Mesodermal cell (in vitro differentiated cells): ENCODE measurements at regions not wholly inside any gene's neighbourhood (a gene's known extent, or its start where the extent isn't known, plus 50 kb on each side); places are given as distances from the start of the nearest gene placed in this dataset.
"Not testable (repeated sequence)": the region's sequence is repeated elsewhere in the genome, so short reads cannot be mapped to it uniquely, and the experiment has no call there.

Source experiments
- H3K27ac ChIP-seq: 2 replicates; pipeline ENCODE4 v1.7.0; 2013; ENCODE audit warnings: mild to moderate bottlenecking, low read depth, low read length, moderate library complexity; ENCODE audit not compliant: severe bottlenecking
- H3K36me3 ChIP-seq: 2 replicates; pipeline ENCODE4 v1.7.1; 2013; ENCODE audit warnings: mild to moderate bottlenecking, low read length, moderate library complexity; ENCODE audit not compliant: control insufficient read depth, insufficient read depth
- H3K4me1 ChIP-seq: one replicate; pipeline ENCODE4 v1.7.1; 2013; ENCODE audit warnings: mild to moderate bottlenecking, low read length; ENCODE audit not compliant: insufficient read depth, control insufficient read depth, poor library complexity, severe bottlenecking
- H3K4me3 ChIP-seq: 2 replicates; pipeline ENCODE4 v1.7.0; 2013; ENCODE audit warnings: low read length, control low read depth, mild to moderate bottlenecking; ENCODE audit not compliant: insufficient read depth, poor library complexity, severe bottlenecking; ENCODE audit errors: extremely low read depth
- H3K9me3 ChIP-seq: 2 replicates; pipeline ENCODE4 v1.7.1; 2013; ENCODE audit warnings: mild to moderate bottlenecking, low read length, moderate library complexity; ENCODE audit not compliant: control insufficient read depth
- WGBS, 2 experiments: methylation state at CpG; one replicate each; pipeline ENCODE4 v1.1.5; 2013; ENCODE audit warnings: missing lambda C conversion rate in 2 of 2; ENCODE audit not compliant: insufficient coverage in 2 of 2; 5-methylcytosine and 5-hydroxymethylcytosine counted together

- not testable (repeated sequence) for H3K4me3 ChIP-seq, H3K27ac ChIP-seq, H3K36me3 ChIP-seq, H3K4me1 ChIP-seq, H3K9me3 ChIP-seq
These were observed 1460.3 kb downstream of the RPIA start for GRCh38 chr2:90151805-90152204.

GRCh38 chr2:90170978-90171377 lies 1479.5 kb downstream of the RPIA start:
- H3K27ac ChIP-seq, H3K4me3 ChIP-seq, H3K9me3 ChIP-seq, H3K36me3 ChIP-seq, H3K4me1 ChIP-seq: not testable (repeated sequence)
- no CpG with 5 or more reads among the region's 1 CpG for WGBS, 2 experiments

- not testable (repeated sequence) for H3K4me1 ChIP-seq, H3K9me3 ChIP-seq, H3K36me3 ChIP-seq, H3K4me3 ChIP-seq, H3K27ac ChIP-seq
- no CpG with 5 or more reads among the region's 2 CpGs for WGBS, 2 experiments
These were observed 1481.6 kb downstream of the RPIA start for GRCh38 chr2:90173081-90173480.

GRCh38 chr2:90179591-90179990 lies 1488.1 kb downstream of the RPIA start:
- not testable (repeated sequence) for H3K4me3 ChIP-seq, H3K4me1 ChIP-seq, H3K36me3 ChIP-seq, H3K27ac ChIP-seq, H3K9me3 ChIP-seq
- WGBS, 2 experiments: no CpG with 5 or more reads among the region's 3 CpGs

- 50% methylated on average over 1 of the region's 1 CpG; no CpG with 5 or more reads in 1 of the 2 experiments for WGBS, 2 experiments
- Histone ChIP-seq H3K9me3 (no peaks in the 10 kb centered on the region), H3K36me3 (no peaks in the 10 kb centered on the region)
These were observed 1516.1 kb downstream of the RPIA start for GRCh38 chr2:90207454-90208058.

GRCh38 chr2:90209009-90209408 lies 1517.5 kb downstream of the RPIA start:
- WGBS, 2 experiments: 81 to 90% methylated on average over 3 to 4 of the region's 5 CpGs
- Histone ChIP-seq H3K4me1 (no peaks in the 10 kb centered on the region), H3K9me3 (no peaks in the 10 kb centered on the region), H3K4me3 (no peak overlapping the region), H3K27ac (no peak overlapping the region), H3K36me3 (no peaks in the 10 kb centered on the region)

More at GRCh38 chr2:90207454-90208058, 1516.1 kb downstream of the RPIA start:
- no peak overlapping the region for H3K4me3 ChIP-seq
- no peak overlapping the region for H3K27ac ChIP-seq
- H3K4me1 ChIP-seq: no peaks in the 10 kb centered on the region

GRCh38 chr2:90209806-90210205 lies 1518.3 kb downstream of the RPIA start:
- 56 to 94% methylated on average over 2 to 3 of the region's 4 CpGs for WGBS, 2 experiments

GRCh38 chr2:90215880-90216279 lies 1524.4 kb downstream of the RPIA start:
- H3K9me3 ChIP-seq, H3K4me1 ChIP-seq, H3K36me3 ChIP-seq, H3K4me3 ChIP-seq, H3K27ac ChIP-seq: not testable (repeated sequence)
- 22 to 33% methylated on average over 1 to 2 of the region's 2 CpGs for WGBS, 2 experiments

More at GRCh38 chr2:90209806-90210205, 1518.3 kb downstream of the RPIA start:
- Histone ChIP-seq H3K27ac (no peak overlapping the region), H3K36me3 (no peaks in the 10 kb centered on the region), H3K4me1 (no peaks in the 10 kb centered on the region), H3K4me3 (no peak overlapping the region), H3K9me3 (no peaks in the 10 kb centered on the region)

GRCh38 chr2:90216801-90217200 lies 1525.3 kb downstream of the RPIA start:
- not testable (repeated sequence) for H3K4me3 ChIP-seq, H3K36me3 ChIP-seq, H3K4me1 ChIP-seq, H3K9me3 ChIP-seq, H3K27ac ChIP-seq
- no CpG with 5 or more reads among the region's 1 CpG for WGBS, 2 experiments

GRCh38 chr2:90218534-90218933 lies 1527.1 kb downstream of the RPIA start:
- H3K4me3 ChIP-seq, H3K27ac ChIP-seq, H3K4me1 ChIP-seq, H3K36me3 ChIP-seq, H3K9me3 ChIP-seq: not testable (repeated sequence)
- WGBS, 2 experiments: no CpG with 5 or more reads among the region's 2 CpGs

GRCh38 chr2:90220623-90221299 lies 1529.3 kb downstream of the RPIA start:
- not testable (repeated sequence) for H3K4me1 ChIP-seq, H3K27ac ChIP-seq, H3K9me3 ChIP-seq, H3K4me3 ChIP-seq, H3K36me3 ChIP-seq
- 73 to 100% methylated on average over 1 to 2 of the region's 2 CpGs for WGBS, 2 experiments
